HG02678 (cell line): ENCODE measurements at regions not wholly inside any gene's neighbourhood (a gene's known extent, or its start where the extent isn't known, plus 50 kb on each side); places are given as distances from the start of the nearest gene placed in this dataset.

Experiments
- ATAC-seq: cut with Tn5 transposase; IDR thresholded peaks from one replicate; pipeline ENCODE4 v1.9.1; 2021; ENCODE audit warnings: mild to moderate bottlenecking, moderate library complexity; ENCODE audit not compliant: unreplicated experiment

DNA sequence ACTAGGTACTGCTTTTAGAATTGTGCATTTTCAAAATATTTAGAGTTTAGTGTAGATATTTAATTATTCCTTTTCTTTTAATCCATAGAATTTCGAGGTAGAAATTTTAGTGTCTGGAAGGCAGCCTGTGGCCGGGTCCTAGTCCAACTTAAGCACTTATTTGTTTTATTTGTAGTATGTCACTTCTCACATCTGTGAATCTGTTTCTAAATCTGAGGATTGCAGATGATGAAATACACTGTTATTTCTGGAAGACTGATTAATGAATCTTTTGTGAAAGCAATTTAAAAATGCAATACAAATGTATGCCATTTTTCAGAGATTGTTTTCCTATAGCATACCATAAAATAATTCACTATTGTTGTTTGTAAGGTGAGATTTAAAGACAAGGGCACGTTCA, 483.9 kb upstream of the TRIB2 start:
- no peak for ATAC-seq

DNA sequence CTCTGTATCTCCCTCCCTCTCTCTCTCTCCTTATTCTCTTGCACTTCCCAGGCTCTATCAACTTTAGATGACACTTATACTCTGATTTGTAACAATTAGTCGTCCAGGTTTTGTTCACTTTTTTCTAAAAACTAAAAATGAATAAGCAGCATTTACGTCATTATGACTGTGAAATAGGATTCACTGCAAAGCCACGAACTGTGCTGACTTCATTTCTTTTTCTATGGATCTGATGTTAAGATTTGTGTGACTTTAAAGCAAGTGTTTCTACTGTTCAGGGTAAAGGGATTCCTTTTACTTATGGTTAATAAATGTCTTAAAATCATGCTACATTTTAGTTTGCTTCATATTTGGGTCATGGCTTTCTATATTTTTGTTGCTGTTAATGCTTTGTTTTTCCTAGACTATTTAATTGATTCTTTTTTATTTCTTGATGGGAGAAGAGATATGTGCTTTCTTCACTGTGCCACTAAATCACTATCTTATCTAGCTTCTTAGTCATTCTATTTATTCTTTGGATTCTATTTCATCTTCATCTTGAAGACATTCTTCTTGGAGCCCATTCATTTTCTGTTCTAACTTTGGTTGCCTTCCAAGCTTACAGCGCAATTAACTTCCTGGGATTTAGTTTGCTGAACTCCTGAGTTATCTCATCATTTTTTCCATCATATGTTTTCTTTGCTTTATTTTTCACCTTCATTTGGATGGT, 480.4 kb upstream of the TRIB2 start:
- ATAC-seq, result no peak

DNA sequence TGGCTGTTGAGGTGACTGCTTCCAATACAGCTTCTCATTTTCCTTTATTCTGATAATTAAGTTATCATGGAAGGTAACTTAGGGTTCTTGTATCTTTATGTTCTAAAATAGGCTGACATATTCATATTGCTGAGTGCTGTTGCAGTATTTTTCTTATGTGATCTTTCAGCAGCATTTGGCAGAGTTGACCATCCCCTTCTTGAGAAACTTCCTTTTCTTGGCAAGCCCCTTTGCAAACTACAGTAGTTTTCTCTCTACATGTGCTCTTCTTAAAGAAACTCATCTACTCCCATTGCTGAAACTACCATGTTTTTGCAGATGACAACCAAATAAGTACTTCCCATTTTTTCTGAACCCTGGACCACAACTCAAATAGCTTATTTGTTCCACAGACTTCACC, 476.5 kb upstream of the TRIB2 start:
- no peak for ATAC-seq

DNA sequence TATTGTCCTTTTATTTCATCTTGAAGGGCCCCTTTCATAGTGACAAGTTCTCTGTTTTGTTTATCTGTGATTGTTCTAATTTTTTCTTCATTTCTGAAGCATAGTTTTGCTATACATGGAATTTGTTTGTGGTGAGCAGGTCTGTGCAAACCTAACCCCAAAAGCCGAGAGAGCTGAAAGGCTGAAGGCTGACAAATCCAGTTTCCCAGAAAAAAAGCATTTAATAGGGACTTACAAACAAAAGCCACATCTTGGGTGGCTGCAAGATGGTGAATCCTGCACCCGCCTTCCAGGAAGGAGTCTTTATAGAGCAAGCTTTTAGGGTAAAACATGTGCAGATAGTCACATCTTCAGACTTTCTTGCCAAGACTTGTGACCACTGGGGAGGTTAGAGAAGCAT, 473.4 kb upstream of the TRIB2 start:
- ATAC-seq, result no peak

DNA sequence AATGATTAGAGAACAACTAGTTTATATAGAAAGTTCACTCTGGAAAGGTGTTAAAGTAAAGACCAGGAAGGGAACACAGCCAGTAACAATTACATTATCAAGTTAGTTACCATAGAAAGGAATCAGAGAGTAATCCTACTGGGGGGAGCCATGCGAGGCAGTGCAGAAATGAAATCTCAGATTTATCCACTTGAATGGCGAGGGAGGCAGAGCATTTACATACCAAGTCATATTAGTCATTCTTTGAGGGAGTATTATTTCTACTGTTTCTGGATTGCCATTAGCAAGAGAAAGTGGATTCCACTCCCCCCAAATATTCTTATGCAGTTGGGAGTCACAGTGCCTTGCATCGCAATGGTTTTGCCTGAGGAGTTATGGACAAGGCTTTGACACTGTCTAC, 472.7 kb upstream of the TRIB2 start:
- ATAC-seq, result no peak

DNA sequence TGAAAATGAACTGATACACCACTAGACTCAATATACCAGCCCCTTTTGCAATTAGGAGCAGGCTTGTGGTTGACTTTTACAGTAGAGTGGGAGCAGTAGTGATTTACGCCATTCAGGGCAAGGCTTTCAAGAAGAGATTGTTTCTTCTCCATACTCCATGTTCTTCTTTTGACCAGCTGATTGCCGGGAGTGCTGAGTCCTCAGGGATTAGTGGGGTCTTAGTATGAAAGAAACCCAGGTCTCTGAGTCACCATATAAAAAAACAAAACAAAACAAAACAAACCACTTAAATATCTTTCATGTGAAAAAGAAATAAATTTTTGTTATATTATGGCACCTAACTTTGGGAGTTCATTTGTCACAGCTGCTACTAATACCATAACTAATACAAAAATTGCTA, 465.6 kb upstream of the TRIB2 start:
- ATAC-seq, result no peak

DNA sequence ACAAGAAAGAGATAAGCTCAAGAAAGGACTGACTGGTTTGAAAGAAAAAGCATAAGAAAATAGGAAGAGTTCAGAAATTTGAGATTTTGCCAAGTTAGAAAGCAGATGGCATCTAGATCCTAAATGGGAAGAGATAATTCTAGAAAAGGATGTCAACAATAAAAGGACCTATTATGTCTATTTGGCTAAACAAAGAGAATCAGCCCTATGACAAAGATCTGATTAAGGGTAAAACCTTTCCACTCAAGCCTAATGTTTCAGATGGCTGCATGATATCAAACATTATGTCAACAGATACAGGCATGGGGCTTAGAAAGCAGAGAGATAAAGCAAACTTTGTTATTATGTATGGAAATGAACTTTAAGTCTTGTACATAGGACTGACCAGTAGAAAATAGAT, 465.0 kb upstream of the TRIB2 start:
- ATAC-seq, result no peak

DNA sequence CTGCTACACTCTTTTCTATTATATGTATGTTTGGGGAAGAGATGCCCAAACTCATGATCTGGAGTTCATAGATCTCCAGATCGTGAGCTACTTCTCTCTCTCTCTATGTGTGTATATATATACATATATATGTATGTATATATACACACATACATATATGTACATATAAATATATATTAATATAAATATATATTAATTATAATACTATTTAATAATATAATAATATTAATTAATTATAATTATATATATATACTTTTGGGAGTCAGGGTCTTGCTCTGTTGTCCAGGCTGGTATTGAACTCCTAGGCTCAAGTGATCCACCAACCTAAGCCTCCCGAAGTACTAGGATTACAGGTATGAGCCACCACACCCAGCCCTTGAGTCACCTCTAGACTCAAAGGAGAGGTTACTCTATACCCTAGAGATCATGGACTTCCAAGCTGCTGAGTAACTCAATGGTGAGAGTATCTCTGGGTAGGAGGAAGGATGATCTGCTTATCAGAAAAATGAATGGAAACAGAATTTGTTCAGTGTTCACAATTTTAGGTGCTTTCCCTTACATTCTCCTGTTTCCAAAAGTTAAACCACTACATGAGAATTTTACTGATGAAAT, 463.5 kb upstream of the TRIB2 start:
- no peak for ATAC-seq

DNA sequence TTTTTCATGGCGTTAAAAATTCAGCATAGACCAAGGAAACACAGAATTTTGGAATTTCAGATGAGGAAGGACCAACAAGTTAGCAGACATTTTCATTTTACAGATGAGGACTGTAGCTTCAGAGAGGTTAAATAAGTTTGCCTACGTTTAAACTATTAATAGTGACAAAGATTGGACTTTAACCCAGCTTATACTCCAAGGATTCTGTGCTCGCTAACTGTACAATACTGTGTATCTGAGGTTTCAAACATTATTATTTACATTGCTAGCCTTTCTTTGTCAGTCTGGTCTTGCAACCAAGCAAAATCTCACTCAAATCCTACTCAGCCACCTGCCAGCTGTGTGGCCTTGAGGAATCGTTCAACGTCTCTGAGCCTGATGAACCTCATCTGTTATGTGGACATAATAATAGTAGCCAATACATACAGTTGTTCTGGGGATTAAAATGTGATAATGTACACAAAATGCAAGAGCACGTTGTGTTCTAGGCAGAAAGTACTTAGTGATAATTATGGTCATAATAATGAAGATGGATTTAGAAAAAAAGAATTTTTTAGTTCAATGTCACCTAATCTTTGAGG, 462.4 kb upstream of the TRIB2 start:
- ATAC-seq, result no peak

DNA sequence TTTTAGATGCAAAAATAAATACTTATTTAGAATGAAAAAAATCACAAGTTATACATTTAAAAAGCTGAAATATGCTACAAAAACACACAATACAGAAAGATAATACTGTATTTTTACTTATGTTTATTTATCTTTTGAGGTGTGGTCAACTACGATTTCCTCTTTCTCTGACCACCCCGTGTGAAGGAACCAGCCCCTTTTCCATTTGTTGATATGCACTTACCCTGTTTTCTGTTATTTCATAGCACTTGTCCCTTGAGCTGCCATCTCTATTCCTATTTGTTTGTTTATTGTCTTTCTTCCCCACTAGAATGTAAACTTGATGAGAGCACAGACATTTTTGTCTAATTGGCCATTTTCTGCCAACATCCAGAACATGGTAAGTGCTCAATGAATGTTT, 460.5 kb upstream of the TRIB2 start:
- ATAC-seq, result no peak

DNA sequence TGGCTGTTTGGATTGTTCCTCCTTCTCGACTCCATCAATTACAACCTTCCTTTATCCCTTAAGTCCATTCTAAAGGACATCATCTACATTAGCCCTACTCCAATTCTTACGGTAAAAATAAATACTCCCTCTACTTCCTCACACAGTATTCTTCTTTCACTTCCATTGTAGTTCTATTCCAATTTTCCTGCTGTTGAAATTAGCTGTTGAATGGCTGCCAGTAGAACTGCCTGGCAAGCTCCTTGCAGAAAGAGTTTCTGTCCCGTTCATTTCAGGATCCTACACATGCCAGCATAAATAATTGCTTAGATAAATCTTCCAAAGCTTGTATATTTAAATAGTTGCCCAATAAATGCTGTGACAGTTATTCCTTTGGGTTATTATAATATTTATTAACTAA, 459.3 kb upstream of the TRIB2 start:
- ATAC-seq, result no peak

DNA sequence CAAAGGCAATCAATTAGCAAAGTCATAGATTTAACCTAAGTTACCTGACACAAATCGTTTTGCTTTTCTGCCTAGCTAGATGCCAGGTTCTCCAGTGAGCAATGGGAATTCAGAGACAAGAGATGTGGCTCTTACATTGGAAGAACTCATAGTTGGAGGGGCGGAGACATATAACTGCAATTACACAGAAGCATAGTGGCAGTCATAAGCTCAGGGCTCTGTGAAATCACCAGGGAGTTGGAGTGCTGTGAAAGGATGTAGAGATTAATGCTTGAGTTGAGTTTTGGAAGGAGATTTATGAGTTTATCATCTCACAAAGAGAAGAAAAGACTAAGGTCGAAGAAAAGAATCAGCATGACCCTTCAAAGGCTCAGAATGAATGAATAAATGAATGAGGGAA, 457.2 kb upstream of the TRIB2 start:
- ATAC-seq, result no peak

DNA sequence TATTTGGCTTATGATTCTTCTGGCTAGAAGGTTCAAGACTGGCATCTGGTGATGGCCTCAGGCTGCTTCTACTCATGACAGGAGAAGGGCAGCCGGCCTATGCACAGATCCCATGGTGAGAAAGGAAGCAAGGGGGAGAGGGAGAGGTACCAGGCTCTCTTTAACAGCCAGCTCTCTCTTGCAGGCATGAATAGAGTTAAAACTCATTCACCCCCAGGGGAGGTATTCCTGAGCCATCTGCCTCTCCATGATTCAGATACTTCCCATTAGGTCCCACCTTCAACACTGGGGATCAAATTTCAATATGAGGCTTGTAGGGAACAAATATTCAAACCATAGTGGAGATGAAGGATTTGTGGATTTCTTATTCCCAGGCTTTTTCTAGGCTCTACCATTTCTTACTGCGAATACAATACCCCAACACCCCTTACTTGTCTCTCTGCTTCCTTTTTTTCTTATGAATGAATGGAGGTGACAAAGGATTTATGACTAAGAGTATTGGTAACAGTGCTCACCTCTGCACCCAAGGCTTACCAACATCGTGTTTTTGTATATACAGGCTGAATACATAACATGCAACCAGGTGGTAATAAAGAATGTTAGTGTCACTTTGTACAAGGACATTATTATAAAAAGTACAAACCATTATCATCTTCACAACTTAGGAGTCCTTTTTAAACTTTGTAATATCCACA, 454.6 kb upstream of the TRIB2 start:
- no peak for ATAC-seq

DNA sequence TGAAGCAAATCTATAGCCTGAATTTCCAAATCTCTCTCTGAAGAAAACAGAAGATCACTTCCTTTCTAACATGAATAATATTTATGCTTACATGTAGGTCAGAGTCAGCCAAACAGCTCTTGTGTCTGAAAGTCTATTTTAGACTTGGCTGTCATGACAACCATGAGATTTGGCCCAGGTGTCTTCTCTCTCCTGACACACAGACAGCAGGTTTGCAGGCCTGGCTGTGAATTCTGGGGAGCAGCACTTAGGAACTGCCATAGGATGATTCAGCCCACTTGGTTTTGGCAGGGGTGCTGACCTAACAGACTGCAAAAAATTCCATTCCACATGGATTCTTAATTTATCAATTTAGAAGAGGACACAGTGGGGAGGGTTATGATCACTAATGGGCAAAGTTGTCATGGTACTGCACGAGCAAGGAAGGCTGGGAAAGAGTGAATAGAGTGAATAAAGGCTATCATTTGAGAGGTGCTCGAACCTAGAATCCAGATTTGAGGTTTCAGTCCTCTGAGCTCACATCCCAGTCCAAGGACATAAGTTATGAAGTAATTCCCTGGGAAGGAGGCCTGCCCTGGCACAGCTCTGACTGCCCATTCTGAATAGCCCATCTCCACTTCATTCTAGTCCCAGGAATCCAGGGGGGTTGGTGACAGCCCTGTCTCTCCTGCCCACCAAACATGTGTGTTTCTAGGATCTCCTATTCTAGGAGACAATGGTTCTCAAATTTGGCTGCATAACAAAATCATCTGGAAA, 453.9 kb upstream of the TRIB2 start:
- no peak for ATAC-seq

DNA sequence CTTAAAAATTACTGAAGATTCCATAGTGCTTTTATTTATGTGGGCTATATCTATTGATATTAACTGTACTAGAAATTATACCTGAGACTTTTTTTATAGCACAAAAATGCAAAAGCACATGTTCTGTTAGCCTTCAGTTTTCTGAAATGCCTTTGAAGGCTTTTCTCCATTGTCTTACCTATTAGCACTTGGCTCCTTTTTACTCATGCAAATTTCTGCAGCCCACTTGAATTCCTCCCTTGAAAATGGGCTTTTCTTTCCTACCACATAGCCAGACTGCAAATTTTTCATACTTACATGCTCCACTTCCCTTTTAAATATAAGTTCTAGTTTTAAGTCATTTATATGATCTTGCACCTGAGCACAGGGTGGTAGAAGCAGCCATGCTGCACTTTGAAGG, 453.0 kb upstream of the TRIB2 start:
- ATAC-seq, result no peak

DNA sequence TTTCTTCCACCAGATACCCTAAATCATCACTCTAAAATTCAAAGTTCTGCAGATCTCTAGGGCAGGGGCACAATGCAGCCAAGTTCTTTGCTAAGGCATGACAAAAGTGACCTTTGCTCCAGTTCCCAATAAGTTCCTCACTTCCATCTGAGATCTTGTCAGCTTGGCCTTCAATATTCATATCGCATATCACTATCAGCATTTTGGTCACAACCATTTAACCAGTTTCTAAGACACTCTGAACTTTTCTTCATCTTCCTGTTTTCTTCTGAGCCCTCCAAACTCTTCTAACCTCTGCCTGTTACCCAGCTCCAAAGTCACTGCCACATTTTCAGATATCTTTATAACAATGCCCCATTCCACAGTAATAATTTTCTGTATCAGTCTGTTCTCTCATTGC, 452.6 kb upstream of the TRIB2 start:
- ATAC-seq, result no peak

DNA sequence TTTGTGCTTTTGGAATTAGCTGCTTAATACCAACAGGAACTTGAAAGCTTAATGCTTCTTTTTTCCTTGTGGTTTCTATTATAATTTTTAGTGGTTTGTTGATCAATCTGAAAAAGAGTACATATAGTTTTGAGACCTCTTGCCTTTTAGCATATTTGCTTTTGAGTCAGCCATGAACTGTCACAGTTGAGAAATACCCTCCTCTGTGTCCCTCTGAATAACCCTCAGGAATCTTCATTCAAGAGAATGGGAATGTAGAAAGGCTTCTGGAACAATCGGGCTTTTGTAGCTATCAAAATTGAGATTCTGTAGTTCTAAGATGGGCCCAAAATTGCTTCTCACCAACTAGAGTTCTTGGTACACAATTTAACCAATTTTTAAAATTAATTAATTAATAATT, 451.1 kb upstream of the TRIB2 start:
- no peak for ATAC-seq

DNA sequence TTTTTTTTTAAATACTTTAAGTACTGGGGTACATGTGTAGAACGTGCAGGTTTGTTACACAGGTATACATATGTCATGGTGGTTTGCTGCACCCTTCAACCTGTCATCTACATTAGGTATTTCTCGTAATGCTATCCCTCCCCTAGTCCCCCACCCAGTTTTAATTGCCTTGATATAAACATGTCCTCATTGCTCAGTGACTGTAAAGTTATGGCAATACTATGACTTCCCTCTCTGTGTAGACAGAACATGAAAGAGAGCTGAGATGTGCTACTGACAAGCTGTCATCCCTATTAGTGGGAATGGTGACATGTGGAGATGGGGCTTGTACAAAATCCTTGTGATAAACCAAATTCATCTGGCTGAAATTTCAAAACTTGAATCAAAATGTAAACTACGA, 449.7 kb upstream of the TRIB2 start:
- ATAC-seq, result no peak

DNA sequence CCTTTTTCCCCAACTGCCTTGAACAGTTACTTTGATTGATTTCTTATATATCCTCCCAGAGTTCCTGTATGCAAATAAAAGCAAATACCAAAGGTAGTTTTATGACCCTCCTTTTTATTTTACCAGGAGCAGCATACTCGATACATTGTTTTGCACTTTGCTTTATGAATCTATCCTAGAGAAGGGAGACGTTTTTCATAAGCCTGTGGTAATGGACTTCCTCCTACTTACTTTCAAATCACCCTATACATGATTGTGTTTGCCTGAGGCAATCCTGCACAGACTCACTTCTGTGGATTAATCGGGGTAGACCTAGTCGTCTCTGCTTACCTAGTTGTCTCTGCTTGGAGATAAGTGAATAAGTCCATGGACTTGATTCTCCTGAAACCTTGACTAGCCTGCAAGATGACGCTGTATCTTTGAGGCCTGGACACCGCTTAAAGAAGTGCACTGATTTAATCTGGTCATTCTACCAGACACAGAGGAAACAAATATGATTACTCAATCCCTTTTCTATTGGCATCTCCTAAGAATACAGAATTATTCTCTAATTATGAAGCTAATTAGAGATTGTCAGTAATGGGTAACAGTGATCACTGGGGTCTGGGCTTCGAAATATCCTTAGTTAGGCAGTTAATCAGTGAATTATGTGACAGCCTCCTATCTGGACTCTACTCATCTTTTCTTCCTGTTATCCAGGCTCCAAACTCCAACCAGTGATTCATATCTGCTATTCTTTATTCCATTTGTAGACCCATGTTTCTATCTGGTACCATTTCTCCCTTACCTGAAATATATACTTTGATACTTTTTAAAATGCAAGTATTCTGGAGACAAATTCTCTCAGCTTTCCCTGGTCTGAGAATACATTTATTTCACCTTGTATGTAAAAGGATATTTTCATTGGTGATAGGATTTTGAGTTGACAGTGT, 447.4 kb upstream of the TRIB2 start:
- no peak for ATAC-seq

DNA sequence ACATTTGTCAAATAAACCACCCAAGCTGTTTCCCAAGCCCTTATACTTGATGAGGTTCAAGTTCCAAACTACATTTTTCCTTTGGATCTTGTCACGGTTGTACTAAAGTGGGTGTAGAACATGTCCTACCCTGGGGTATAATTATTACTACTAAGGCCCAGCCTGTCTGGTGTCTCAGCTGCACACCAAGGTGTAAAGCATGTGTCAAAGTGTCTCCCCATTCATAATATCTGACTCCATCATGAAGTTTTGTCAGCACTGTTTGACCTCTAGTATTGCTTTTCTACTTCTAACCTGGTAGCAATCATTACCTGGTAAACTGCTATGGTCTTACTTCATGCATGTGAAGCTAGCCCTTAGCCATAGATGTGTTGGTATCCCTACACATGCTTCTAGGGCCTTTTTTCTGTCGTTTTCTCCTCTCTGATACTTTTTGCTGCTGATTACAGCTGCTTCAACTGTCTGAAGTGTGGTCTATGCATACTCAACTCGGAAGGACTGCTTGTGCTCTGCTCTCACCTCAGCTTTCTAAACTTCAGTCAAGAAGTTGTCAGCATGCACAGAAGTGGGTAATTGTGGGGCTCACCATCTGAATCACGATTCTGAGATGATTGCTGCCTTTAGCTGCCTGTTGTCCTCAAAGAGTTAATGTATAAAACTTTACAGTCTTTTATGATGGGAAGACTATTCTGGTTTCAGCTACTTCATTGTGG, 445.7 kb upstream of the TRIB2 start:
- ATAC-seq, result peak; percentile 59
